GM10248 (cell line): ENCODE measurements at regions not wholly inside any gene's neighbourhood (a gene's known extent, or its start where the extent isn't known, plus 50 kb on each side); places are given as distances from the start of the nearest gene placed in this dataset.
"Not testable (repeated sequence)": the region's sequence is repeated elsewhere in the genome, so short reads cannot be mapped to it uniquely, and the experiment has no call there.

Experiments
- CTCF ChIA-PET: fragments of 300-600 bp; sonication (Branson Sonifier 250); formaldehyde crosslinking; extraction: SDS; loops from one replicate; lab custom pipeline; 2021; ENCODE audit warnings: antibody characterized with exemption; lab: Yijun Ruan, JAX
- POLR2A ChIA-PET: fragments of 350-650 bp; sonication (Branson Sonifier 250); formaldehyde crosslinking; extraction: SDS; loops from one replicate; lab custom pipeline; 2020; ENCODE audit warnings: antibody characterized with exemption; lab: Yijun Ruan, JAX
- DNase-seq: peaks from one replicate; pipeline ENCODE4 v3.0.0; 2012; ENCODE audit errors: extremely low spot score
- TF ChIP-seq, protein P1 (sequence below): IDR thresholded peaks from 2 replicates; pipeline ENCODE4 v1.5.1; 2012; ENCODE audit warnings: mild to moderate bottlenecking, low read depth; ENCODE audit errors: extremely low read depth, missing control alignments, control extremely low read depth

DNA sequence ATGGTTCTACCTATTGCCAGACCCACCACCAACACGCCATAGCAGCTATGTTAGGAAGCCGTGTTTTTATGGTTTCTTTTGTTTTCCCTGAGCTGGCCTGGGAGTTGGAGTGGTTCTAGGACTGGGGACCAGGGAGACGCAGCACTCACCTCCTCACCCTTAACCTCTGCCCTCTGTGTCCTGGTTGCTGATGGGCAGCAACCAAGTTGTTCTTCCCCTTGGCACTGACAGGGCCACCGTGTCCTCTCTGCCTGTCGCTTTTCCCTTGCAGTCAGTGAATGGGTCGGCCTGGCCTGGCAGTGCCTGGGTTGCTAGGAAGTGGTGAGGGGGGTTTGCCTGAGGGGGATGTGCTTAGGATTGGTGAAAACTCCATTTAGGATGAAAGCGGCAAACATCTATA lies 197.1 kb upstream of the GATA6 start:
- POLR2A ChIA-PET: no interaction called here
- TF ChIP-seq, protein P1, sequence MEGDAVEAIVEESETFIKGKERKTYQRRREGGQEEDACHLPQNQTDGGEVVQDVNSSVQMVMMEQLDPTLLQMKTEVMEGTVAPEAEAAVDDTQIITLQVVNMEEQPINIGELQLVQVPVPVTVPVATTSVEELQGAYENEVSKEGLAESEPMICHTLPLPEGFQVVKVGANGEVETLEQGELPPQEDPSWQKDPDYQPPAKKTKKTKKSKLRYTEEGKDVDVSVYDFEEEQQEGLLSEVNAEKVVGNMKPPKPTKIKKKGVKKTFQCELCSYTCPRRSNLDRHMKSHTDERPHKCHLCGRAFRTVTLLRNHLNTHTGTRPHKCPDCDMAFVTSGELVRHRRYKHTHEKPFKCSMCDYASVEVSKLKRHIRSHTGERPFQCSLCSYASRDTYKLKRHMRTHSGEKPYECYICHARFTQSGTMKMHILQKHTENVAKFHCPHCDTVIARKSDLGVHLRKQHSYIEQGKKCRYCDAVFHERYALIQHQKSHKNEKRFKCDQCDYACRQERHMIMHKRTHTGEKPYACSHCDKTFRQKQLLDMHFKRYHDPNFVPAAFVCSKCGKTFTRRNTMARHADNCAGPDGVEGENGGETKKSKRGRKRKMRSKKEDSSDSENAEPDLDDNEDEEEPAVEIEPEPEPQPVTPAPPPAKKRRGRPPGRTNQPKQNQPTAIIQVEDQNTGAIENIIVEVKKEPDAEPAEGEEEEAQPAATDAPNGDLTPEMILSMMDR: no peak
- DNase-seq: no peak
- CTCF ChIA-PET: no interaction called here

DNA sequence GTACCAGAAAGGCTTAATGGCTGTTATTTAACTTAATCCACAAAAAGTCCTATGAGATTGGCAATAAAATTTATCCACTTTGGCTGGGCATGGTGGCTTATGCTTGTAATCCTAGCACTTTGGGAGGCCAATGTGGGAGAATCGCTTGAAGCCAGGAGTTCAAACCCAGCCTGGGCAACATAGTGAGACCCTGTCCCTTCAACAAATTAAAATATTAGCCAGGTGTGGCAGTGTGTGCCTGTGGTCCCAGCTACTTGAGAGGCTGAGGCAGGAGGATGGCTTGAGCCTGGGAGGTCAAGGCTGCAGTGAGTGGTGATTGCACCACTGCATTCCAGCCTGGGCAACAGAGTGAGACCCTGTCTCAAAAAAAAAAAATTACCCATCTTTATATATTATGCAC lies 193.4 kb upstream of the GATA6 start:
- DNase-seq, POLR2A ChIA-PET: not testable (repeated sequence)
- CTCF ChIA-PET: interaction anchor here (0.9 to 1.3 kb wide), 2 partner anchors 20 to 22 kb away, joined by 3 to 5 read pairs; no protein-coding TSS in a partner anchor

DNA sequence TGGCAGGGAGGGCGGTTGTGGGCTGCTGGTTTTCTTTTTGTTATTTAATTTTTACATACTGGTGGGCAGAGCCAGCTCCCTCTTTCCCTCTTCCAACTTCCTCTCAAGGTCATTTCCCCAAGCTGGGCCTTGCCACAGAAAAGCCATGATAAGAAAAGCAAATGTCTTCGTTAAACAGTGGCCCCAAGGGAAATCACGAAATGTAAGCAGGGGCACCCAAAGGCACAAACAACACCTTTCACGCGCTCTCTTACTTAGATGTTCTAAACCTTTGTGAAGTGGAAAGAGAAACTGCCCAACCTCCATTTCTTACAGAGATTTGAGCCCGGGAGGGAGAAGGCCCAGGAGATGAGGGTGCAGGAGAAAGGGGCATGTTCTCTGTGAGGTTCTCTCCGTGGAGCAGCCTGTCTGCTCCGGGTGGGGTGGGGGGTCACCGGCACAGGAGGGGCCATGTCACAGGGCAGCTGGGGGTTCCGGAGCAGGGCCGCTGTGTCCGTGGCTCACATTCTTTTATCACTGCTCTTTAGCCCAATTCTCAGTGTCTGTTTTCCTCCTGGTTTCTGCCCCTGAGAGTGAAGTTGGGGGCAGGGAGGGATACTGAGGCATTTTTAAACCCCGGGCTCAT lies 190.7 kb upstream of the GATA6 start:
- ChIA-PET CTCF (interaction anchor here (4.5 kb wide), 1 partner anchor 20 kb away, joined by 18 read pairs; no protein-coding TSS in a partner anchor), POLR2A (no interaction called here)
- TF ChIP-seq, protein P1: no peak
- no peak for DNase-seq

DNA sequence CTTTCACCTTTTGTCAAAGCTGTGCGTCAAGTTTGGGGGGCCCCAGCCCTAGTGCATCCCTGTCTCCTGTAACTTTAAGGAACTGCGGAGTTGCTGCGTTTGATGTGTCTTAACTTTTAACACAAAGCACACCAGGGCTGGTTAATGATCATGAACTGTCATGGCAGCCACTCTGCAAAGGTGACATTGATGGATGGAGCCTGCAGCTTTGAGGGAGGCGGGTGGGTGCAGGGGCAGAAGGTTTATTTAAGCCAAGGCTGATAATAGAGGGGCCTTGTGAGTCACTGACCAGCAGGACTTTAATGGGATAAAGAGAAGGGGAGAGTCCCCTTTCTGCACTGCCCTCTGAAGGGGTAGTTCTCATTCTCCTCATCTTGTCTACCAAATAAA lies 190.2 kb upstream of the GATA6 start:
- ChIA-PET CTCF (interaction anchor here (4.5 kb wide), 1 partner anchor 19 kb away, joined by 18 read pairs; no protein-coding TSS in a partner anchor), POLR2A (no interaction called here)
- DNase-seq: no peak
- TF ChIP-seq, protein P1: no peak

DNA sequence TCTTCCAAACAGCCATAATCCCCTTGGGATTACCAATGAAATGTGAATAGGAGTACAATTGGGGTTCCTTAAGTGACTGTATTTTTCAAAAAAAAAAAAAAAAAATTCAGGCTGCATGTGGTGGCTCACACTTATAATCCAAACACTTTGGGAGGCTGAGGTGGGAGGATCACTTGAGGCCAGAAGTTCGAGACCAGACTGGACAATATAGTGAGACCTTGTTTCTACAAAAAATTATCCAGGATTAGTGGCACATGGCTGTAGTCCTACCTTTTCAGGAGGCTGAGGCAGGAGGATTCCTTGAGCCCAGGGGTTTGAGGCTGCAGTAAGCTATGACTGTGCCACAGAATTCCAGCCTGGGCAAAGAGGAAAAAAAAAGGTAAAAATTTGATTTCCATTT lies 189.6 kb upstream of the GATA6 start:
- DNase-seq: no peak
- CTCF ChIA-PET: interaction anchor here (1.1 to 4.5 kb wide), 4 partner anchors 11 to 27 kb away, joined by 3 to 18 read pairs (median 5); no protein-coding TSS in a partner anchor
- TF ChIP-seq, protein P1: no peak
- POLR2A ChIA-PET: no interaction called here

DNA sequence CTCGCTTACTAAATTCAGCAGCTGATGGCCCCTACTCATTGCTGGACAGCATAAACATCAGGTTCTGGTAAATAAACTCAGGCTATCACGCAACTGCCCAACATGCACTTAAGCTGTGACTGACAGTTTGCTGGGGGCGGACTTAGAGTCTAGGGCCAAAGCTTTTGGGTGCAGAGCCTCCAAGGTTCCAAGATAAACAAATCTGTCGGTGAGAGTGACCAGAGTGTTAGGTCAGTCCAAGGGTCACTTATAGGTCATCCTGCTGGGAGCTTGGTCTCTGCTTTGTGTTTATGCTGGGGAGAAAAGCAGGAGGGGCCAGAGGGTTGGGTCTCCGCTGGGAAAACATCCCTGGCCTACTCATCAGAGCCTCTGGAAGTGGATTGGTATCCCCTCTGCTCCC lies 188.6 kb upstream of the GATA6 start:
- CTCF ChIA-PET: interaction anchor here (0.8 to 4.5 kb wide), 5 partner anchors 10 to 53 kb away, joined by 3 to 18 read pairs (median 3); no protein-coding TSS in a partner anchor
- DNase-seq: no peak
- TF ChIP-seq, protein P1: no peak
- POLR2A ChIA-PET: no interaction called here

DNA sequence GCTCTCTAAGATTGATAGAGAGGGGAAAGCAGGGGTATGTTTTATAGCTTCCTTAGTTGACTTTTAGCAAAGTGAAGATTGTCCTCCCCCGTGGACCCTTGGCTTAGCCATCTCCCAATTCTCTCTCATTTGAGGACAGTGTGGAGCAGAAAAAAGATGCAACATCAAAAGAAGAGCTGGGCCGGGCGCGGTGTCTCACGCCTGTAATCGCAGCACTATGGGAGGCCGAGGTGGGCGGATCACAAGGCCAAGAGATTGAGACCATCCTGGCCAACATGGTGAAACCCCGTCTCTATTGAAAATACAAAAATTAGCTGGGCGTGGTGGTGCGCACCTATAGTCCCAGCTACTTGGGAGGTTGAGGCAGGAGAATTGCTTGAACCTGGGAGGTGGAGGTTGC lies 187.9 kb upstream of the GATA6 start:
- CTCF ChIA-PET: interaction anchor here (0.8 to 4.5 kb wide), 3 partner anchors 17 to 52 kb away, joined by 3 to 18 read pairs (median 7); no protein-coding TSS in a partner anchor
- DNase-seq, POLR2A ChIA-PET: not testable (repeated sequence)
